Omental fat pad (tissue), 3 donors: ENCODE measurements at regions not wholly inside any gene's neighbourhood (a gene's known extent, or its start where the extent isn't known, plus 50 kb on each side); places are given as distances from the start of the nearest gene placed in this dataset.

Source experiments
- ATAC-seq: fragments of 150-250 bp; one replicate; pipeline ENCODE4 v1.9.1; 2016; ENCODE audit warnings: mild to moderate bottlenecking, moderate library complexity; ENCODE audit not compliant: low FRiP score
- DNase-seq: peaks from one replicate; pipeline ENCODE4 v3.0.0-alpha.2; 2019; ENCODE audit warnings: low spot score
- TF ChIP-seq, protein P1 (sequence below), 3 donors: fragments of 450-650 bp; IDR thresholded peaks; one replicate each; pipeline ENCODE4 v1.5.1; 2016 to 2017; ENCODE audit warnings: antibody characterized with exemption in 3 of 3, mild to moderate bottlenecking in 3 of 3, moderate library complexity in 2 of 3

DNA sequence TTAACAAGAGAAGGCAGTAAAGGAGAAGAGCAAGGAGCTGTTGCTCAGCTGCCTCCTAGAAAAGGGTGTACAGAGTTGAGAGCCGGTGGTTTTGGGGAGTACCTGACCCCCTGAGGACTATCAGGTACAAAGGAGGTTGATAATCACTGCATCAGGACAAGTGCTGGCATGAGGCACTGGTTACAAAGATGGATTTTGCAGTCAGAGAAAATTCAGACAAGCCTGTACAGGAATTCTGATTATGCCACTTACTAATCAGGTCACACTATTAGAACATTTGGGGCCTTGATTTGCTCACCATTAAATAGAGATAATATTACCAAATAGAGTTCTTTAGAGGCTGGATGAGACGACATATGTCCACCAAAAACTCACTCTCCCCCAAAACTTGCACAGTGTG lies 450.9 kb upstream of the TMPO start:
- TF ChIP-seq, protein P1, sequence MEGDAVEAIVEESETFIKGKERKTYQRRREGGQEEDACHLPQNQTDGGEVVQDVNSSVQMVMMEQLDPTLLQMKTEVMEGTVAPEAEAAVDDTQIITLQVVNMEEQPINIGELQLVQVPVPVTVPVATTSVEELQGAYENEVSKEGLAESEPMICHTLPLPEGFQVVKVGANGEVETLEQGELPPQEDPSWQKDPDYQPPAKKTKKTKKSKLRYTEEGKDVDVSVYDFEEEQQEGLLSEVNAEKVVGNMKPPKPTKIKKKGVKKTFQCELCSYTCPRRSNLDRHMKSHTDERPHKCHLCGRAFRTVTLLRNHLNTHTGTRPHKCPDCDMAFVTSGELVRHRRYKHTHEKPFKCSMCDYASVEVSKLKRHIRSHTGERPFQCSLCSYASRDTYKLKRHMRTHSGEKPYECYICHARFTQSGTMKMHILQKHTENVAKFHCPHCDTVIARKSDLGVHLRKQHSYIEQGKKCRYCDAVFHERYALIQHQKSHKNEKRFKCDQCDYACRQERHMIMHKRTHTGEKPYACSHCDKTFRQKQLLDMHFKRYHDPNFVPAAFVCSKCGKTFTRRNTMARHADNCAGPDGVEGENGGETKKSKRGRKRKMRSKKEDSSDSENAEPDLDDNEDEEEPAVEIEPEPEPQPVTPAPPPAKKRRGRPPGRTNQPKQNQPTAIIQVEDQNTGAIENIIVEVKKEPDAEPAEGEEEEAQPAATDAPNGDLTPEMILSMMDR (IDR thresholded peaks at IDR 0.05), result no peak
- ATAC-seq (no peak), DNase-seq (no peak)

DNA sequence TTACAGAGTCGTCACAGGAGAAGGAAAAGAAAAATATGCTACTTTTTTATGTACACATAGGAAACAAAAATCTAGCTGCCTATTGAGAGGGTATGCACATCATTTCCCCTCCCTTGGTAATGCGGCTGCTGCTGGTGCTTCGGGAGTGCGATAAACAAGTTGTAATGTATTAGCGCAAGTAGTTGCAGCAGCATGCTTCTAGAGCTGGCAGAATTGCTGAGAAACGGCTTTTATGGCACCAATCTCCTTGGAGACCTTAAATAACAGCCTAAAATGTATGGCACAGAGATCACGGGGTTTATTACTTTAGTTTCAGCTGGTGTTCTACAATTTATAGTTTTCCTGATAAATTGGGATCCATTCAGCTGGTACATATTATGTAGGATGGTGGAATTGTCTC lies 447.6 kb upstream of the TMPO start:
- TF ChIP-seq, protein P1 (IDR thresholded peaks at IDR 0.05), result no peak
- ATAC-seq, result no peak
- no peak for DNase-seq

DNA sequence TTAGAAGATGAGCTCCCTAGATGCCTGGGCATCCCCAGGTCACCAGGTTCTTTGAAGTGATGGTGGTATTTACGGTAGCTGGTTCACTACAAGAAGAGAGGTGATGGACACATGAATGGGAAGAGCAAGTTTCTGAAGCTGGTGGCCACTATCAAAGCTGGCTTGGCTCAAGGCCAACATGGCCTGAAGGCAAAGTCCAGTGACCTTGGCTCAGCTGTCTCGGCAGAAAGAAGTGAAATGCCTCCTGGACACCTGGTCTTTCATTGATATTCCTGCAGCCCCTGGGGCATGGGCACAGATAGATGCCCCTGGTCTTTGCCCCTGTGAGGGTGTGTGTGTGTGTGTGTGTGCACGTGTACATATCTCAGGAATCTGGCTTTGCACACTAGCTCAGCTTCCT lies 441.8 kb upstream of the TMPO start:
- DNase-seq (no peak), ATAC-seq (no peak)
- TF ChIP-seq, protein P1 (IDR thresholded peaks at IDR 0.05), result no peak

DNA sequence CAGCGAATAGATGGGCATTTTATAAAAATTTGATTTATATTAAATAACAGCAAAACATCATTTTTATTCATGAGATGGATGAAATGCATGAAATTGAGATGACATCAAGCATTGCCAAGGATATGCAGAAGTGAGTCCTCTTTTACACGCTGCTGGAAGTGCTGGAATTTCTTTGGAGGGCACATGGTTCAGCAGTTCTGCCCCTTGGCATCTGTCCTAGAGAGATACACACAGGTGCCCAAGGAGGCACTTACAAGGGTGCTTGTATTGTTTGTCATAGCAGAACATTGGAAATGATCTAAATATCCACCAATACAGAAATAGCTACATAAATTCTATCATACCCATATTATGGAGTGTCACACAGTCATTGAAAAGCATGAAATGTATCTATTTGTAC lies 441.1 kb upstream of the TMPO start:
- TF ChIP-seq, protein P1 (IDR thresholded peaks at IDR 0.05), result no peak
- DNase-seq (no peak), ATAC-seq (no peak)

DNA sequence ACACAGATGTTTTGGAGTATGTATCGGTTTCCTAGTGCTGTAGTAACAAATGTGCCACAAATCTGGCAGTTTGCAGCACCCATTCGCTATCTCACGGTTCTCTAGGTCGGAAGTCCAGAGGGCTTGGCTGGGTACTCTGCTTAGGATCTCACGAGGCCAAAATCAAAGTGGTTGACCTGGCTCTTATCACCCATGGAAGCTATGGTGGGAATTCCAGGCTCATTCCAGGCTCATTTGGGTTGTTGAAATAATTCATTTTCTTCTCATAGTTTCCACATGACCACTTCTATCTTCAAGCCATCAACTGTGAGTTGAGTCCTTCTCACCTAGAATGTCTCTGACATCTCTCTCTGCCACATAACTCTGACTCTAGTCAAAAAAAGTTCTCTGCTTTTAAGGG lies 431.0 kb upstream of the TMPO start:
- no peak for ATAC-seq
- TF ChIP-seq, protein P1 (IDR thresholded peaks at IDR 0.05), result no peak
- DNase-seq, result no peak

DNA sequence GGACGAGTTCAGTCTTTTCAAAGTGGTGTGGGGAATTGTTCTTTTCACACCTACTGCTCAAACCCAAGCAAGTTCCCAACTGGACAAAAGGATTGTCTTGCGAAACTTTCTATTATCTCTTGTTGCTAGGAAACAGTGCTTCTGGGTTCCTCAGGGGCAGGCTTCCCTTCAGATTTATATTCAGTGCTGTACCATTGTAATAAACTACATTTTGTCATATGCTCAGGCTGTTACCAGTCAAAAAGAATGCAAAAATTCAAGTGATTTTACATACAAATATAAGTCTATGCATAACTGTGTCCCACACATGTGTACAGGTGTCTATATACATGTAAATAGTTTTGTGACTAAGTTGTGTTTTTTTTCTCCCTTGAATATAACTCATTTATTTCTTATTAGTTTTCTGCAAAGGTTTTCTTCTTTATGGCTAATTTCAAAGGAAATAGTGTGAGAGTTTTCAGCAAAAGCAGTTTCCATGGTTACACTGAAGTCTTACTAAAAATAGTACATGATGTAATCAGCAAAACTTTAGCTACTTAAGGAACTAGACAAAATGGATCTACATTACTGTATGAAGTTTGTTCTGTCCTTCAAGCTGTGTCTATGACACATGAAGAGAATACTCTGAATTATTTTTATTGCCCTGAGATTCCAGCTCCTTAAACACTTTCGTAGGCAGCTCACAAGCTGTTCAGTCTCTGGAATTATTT lies 430.2 kb upstream of the TMPO start:
- TF ChIP-seq, protein P1 (IDR thresholded peaks at IDR 0.05), result no peak
- DNase-seq, result no peak
- ATAC-seq, result no peak

DNA sequence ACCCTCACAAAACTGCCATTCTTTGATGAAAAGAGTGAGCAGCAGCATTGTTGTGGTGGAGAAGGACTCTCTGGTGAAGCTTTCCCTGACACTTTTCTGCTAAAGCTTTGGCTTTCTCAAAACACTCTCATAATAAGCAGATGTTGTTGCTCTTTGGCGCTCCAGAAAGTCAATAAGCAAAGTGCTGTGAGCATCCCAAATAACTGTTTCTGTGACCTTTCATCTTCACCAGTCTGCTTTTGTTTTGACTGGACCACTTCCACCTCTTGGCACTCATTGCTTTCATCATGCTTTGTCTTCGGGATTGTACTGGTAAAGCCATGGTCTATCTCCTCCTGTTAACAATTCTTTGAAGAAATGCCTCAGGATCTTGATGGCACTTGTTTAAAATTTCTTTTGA lies 424.7 kb upstream of the TMPO start:
- TF ChIP-seq, protein P1 (IDR thresholded peaks at IDR 0.05), result no peak
- ATAC-seq, result no peak
- DNase-seq, result no peak
